GM21528 (cell line): ENCODE measurements at regions not wholly inside any gene's neighbourhood (a gene's known extent, or its start where the extent isn't known, plus 50 kb on each side); places are given as distances from the start of the nearest gene placed in this dataset.
"Not testable (repeated sequence)": the region's sequence is repeated elsewhere in the genome, so short reads cannot be mapped to it uniquely, and the experiment has no call there.

Experiments
- ATAC-seq: cut with Tn5 transposase; IDR thresholded peaks from one replicate; pipeline ENCODE4 v1.9.1; 2021; ENCODE audit warnings: mild to moderate bottlenecking, moderate library complexity; ENCODE audit not compliant: unreplicated experiment, low FRiP score

- ATAC-seq = no peak
Measured at GRCh38 chr1:187985145-187985896, 1156.6 kb downstream of the PLA2G4A start.

GRCh38 chr1:187985897-187986654 lies 1157.3 kb downstream of the PLA2G4A start:
- ATAC-seq = peak; percentile 85

- no peak for ATAC-seq
Measured at GRCh38 chr1:187987236-187987776, 1158.6 kb downstream of the PLA2G4A start.

- no peak for ATAC-seq
Measured at GRCh38 chr1:187991944-187992343, 1163.2 kb downstream of the PLA2G4A start.

GRCh38 chr1:187996780-187997179 lies 1168.0 kb downstream of the PLA2G4A start:
- ATAC-seq = no peak

GRCh38 chr1:187999973-188000372 lies 1171.2 kb downstream of the PLA2G4A start:
- no peak for ATAC-seq

- not testable (repeated sequence) for ATAC-seq
Measured at GRCh38 chr1:188003687-188004086, 1174.9 kb downstream of the PLA2G4A start.

- no peak for ATAC-seq
Measured at GRCh38 chr1:188004849-188005248, 1176.1 kb downstream of the PLA2G4A start.

GRCh38 chr1:188006354-188006753 lies 1177.6 kb downstream of the PLA2G4A start:
- no peak for ATAC-seq

GRCh38 chr1:188013222-188013849 lies 1184.6 kb downstream of the PLA2G4A start:
- not testable (repeated sequence) for ATAC-seq

GRCh38 chr1:188017921-188018320 lies 1189.2 kb downstream of the PLA2G4A start:
- no peak for ATAC-seq

- no peak for ATAC-seq
Measured at GRCh38 chr1:188022661-188023060, 1193.9 kb downstream of the PLA2G4A start.

GRCh38 chr1:188023206-188023605 lies 1194.5 kb downstream of the PLA2G4A start:
- ATAC-seq = no peak

GRCh38 chr1:188027613-188028012 lies 1198.9 kb downstream of the PLA2G4A start:
- ATAC-seq = no peak

- not testable (repeated sequence) for ATAC-seq
Measured at GRCh38 chr1:188037572-188037971, 1208.8 kb downstream of the PLA2G4A start.

- no peak for ATAC-seq
Measured at GRCh38 chr1:188043536-188044245, 1214.9 kb downstream of the PLA2G4A start.

GRCh38 chr1:188050250-188050649 lies 1221.5 kb downstream of the PLA2G4A start:
- no peak for ATAC-seq

GRCh38 chr1:188056011-188056410 lies 1227.3 kb downstream of the PLA2G4A start:
- ATAC-seq = no peak

- no peak for ATAC-seq
Measured at GRCh38 chr1:188058801-188059200, 1230.1 kb downstream of the PLA2G4A start.

GRCh38 chr1:188061881-188062280 lies 1233.1 kb downstream of the PLA2G4A start:
- no peak for ATAC-seq
